Suppressor macrophage treated with lipopolysaccharide for 4 hours (primary cell): ENCODE measurements at regions not wholly inside any gene's neighbourhood (a gene's known extent, or its start where the extent isn't known, plus 50 kb on each side); places are given as distances from the start of the nearest gene placed in this dataset.
"Not testable (repeated sequence)": the region's sequence is repeated elsewhere in the genome, so short reads cannot be mapped to it uniquely, and the experiment has no call there.

Experiments
- DNase-seq: peaks from one replicate; pipeline ENCODE4 v3.0.0-alpha.2; 2020

DNA sequence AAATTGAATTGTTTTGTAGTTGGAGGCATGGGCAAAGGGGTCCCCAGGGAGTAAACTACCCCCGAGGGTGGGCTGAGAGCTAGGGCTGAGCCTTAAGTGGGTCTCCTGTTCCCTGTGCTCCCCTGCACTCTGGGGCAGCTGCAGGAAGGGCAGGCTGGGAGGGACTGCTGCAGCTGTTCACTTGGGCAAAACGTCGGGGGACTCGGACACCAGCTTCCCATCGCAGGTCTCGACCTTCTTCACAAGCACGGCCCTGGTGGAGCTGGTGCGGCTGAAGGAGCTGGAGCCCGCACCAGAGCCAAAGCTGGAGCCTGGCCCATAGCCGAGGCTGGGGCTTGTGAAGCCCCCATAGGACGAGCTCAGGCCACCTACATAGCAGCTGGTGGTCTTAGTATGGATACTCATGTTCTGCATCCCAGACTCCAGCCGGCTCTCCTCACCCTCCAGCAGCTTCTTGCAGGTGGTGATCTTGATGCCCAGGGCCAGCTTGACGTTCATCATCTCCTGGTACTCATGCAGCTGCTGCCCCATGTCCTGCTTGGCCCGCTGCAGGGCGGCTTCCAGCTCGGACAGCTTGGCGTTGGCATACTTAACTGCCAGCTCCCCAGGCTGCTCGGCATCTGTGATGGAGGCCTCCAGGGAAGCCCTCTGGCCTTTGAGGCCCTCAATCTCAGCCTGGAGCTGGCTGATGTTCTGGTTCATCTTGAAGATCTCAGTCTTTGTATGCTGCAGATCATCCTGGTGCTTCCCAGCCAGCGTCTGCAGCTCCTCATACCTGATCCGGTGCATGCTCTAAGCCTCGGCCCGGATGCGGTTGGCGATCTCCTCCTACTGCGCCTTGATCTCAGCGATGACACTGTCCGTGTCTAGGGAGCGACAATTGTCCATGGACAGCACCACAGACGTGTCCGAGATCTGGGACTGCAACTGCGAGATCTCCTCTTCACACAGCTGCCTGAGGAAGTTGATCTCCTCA lies 423.5 kb upstream of the ARPP21 start:
- DNase-seq, result no peak

DNA sequence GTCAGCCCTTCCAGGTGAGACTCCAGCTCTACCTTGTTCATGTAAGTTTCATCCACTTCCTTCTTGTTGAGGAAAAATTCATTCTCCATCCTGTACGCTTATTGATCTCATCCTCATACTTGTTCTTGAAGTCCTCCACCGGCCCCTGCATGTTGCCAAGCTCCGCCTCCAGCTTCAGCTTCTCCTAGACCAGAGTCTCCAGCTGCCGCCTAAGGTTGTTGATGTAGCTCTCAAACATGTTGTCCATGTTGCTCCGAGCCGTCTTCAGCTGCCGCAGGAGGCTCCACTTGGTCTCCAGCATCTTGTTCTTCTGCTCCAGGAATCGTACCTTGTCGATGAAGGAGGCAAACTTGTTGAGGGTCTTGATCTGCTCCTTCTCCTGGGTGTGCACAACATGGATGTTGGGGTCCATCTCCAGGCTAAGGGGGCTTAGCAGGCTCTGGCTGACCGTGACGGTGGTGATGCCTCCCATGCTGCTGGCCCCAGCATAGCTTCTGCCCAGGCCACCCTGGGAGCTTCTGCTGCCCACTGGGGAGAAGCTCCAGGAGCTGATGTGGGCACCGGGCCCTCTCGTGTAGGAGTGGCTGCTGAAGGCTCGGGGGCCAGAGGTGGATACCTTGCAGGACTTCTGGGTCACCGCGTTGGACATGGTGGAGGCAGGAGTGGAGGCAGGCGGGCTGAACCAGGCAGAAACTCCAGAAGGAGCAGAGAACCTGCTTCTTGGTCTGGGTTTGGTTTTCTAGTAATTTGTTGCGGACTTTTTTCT lies 422.6 kb upstream of the ARPP21 start:
- no peak for DNase-seq

DNA sequence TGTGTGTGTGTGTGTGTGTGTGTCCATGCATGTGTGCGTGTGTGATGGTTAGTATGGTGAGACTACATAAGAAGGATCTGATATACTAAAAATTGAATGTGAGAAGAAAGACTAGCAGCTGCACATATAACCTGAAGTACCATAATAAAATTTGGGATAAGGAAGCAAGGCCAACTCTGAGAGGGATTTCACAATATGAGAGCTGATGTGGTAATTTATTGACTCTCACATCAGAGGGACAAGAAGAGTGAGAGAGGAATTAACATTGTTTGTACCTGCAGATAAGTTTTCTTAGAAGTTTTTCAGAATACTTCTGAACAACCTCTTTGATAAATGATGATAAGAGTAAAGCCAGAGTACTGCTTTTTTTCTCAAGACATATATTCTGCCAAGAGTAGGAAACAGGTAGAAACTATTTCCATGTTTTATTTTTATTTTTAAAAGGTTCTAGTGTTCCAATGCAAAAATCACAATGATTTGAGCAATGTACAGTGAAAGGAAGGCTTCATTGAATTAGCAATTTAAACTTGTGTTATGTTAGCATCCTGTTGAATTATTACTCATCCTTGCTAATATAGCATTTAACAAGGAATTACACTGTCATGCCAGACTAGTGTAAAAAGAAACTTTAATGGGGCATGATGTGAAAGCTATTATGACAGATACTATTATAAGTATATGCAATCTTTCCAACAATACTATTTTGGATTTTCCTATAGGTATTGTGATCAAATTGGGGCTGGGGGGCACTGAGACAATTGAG lies 415.5 kb upstream of the ARPP21 start:
- DNase-seq, result no peak

DNA sequence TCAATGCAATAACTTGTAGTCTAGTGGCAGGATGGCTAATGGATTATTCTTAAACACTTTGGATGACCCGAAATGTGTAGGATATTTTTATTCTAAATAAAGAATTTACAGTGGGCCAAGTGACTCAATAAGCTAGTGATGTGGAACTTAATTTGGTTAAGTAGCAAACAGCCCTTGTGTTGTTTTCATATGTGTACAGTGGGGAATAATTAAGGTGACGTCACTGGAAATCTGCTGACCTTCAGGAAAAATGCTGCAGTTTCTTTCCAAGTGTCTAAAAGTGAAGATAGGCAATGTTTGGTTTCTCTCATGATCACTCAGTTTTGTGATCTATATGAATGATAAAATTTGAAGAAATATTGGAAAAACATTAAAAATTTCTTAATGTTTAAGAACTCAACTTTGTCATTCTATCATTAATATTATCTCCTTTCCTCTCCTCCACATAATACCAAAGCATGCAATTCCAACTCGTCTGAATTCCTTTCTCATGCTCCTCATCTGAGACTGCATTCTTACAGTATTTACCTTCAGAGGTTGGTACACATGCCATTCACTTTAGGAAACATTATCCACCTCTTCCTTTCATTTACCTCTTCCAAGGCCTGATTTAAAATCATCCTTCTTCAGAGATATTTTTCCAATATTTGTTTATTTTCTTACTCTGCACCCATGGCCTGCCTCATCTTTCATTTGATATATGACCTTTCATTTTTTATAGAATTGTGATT lies 414.6 kb upstream of the ARPP21 start:
- no peak for DNase-seq

DNA sequence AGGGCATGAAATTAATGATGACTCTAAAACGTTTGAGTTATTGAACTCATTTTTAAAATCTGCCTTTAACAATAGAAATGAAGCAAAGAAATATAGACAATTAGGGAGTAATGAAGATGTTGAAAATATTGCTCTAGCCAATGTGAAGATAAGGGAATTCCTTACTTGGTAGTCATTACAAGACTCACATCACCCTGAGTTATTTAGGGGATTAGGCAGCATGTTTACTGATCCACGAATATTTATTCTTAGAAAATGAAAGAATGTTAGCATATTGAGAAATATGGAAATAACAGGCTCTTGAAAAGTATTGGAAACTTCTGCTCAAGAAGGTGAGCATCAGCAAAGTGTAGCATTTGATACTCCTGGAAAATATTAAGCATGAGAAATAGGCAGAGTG lies 398.1 kb upstream of the ARPP21 start:
- DNase-seq, result no peak

DNA sequence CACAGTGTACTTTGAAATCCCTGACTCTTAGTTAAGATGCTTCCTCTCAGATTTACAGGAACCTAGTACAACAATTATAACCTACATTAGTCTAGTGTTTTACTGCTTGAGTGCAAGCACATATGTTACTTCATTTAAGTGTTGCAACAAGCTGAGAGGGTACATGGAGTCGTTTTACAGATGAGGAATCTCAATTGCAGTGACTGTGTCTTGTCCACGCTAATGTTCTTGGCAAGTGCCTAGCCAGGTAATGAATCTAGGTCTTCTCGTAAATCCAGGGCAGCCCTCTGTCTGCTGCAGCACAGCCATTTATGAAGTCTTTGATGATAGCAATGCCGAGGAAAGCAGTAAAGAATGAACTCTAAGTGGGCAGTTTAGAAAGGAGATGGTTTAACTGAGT lies 384.4 kb upstream of the ARPP21 start:
- no peak for DNase-seq

DNA sequence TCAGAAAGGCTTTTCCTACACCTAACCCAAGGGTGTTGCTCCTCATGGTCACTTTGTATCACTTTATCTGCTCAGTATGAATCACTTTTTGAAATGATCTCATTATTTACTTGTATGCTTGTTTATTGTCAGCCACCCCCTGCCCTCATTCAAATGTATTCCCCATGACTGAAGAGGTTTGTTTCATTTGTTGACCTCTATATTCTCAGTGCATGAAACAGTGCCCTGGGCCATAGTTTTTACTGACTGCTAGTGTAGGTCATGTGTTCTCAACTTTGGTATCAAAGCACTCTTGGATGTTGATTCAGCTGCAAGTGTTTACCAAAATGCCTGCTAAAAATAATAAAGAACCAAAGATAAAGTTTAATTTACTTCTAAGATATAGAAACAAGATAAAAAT lies 381.7 kb upstream of the ARPP21 start:
- DNase-seq, result no peak

DNA sequence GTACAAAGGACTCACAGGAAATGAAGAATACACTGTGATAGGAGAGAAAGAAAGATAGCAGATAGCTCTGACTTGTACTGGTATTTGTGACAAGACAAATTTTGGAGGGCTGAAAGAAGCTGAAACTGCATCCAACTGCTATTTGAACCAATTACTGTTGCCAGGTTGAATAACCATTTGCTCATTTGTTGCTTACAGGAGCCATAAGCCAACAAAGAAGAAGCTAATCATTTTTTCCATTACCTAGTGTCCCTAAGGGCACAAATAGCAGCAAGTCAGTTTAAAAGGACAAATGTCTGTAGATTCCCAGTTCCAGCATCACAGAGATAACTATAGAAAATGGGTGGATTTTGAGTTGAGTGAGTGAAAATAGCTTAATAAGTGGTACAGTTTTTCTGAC lies 376.9 kb upstream of the ARPP21 start:
- no peak for DNase-seq

DNA sequence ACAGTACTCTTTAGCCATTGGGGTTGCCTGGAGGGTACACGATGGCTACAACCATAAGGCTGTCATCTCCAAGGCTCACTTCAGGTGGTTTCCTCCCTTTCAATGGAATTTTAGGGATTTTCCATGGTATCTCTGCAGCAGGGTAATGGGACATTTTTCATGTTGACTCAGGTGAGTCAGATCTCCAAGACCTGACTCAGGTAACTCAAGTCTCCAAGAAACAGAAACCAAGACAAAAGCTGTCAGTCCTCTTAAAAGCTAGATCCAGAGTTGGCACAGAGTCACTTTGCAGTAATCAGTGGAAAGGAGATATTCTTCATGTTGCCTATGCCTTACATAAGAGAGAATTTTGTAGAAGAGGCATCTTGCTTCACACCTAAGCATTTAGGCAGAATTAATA lies 375.8 kb upstream of the ARPP21 start:
- no peak for DNase-seq

DNA sequence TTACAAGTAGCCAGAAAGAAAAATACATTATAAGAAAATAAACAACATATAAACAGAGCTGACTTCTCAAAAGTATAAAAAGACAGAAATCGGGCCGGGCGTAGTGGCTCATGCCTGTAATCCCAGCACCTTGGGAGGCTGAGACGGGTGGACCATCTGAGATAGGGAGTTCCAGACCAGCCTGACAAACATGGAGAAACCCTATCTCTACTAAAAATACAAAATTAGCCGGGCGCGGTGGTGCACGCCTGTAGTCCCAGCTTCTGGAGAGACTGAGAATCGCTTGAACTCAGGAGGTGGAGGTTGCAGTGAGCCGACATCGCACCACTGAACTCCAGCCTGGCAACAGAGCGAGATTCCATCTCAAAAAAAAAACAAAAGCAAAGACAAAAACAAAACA lies 373.3 kb upstream of the ARPP21 start:
- not testable (repeated sequence) for DNase-seq

DNA sequence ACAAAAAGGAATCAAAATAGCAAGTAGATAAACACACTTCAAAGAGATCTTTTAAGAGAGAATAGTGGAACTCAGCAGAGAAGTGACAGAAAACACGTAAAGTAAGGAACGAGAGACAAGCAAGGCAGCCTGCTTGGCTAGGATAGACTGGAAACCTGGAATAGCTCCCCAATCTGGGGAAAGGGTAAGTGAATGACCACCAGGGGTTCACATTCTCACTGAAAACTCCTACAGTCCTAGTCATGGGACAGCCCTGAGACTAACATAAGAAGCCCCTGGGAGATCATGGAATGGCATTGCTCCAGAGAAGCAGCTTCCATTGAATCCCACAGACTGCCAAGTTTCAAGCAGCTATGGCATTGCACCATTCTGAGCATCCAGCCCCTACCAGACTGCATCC lies 363.6 kb upstream of the ARPP21 start:
- DNase-seq, result no peak

DNA sequence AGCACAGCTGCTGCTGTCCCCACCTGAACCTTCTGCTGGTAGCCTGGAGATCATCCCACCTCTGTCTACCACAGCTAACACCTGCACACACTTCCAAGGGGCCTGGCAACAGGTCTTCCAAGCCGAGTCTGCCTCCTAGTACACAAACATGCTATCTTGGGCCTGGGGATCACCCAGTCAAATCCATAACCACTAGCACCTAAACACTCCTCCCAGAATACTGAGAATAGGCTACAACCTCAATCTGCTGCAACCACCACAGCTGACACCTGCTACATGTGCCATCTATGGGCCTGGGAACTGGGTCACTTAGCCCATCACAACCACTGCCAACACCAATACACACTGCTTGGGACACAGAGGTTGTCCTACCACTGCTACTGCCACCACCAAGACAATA lies 362.8 kb upstream of the ARPP21 start:
- DNase-seq, result no peak

DNA sequence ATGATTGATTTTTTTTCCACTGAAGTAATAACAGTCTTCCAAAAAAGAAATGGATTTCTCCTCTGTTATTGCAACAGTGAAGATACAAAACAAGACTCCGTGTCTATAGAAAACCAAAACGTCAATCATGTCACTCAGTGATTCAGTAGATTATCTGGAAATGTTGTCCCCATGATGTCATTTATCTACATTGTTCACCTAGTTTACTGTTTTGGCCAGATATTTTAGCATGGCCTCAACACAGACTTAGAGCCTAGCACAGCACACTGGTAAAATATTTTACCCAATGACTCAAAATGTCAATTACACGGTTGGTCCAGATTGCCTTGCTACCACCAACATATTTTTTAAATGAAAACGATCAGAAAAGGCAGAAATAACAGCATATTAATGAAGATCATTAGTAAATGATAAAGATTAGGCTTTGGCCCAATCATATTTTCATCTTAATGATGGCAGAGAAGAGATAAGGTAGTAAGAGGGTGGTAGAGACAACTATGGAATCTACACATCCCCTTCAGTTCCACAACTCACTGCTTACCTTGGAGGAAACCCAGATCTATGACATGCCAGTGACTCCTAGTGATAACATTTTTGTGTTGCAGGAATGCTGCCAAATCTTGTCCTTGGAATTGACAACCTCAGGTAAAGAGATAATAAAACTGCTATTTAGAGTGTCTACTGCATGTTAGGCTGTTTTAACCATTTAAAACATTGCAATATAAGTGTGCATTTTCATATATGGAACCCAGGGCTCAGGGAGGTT lies 347.7 kb upstream of the ARPP21 start:
- DNase-seq, result no peak

DNA sequence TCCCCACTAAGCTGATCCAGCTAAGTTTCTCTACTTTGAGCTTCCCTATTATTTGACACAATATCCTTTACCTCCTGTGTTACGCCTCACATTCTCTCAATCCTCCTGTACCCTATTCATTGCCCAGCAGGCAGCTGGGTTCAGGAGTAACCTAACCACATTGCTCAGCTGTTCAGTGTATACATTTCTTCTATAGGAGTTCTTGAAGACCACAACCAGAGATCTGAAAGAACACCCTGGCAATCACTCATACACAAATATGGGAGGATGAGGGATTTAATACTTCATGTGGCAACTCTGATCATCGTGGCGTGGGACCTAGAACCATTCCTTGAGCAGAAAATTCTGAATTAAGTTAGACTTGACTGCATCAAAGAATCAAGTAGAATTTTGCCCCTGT lies 346.8 kb upstream of the ARPP21 start:
- no peak for DNase-seq

DNA sequence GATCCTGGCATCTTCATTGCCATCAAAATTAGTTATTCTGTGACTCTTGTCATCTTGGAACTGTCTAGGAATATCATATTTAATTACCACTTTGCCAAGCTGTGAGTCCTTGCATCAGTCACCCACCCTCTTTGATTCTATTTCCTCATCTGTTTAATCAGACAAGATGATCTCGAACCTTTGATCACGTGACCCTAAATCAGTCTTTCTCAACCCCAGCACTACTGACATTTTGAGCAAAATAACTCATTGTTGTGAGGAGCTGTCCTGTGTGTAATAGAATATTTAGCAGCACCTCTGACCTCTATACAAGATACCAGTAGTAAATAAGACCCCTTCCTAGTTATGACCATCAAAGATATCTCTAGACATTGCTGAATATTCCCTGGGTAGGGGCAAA lies 343.4 kb upstream of the ARPP21 start:
- no peak for DNase-seq

DNA sequence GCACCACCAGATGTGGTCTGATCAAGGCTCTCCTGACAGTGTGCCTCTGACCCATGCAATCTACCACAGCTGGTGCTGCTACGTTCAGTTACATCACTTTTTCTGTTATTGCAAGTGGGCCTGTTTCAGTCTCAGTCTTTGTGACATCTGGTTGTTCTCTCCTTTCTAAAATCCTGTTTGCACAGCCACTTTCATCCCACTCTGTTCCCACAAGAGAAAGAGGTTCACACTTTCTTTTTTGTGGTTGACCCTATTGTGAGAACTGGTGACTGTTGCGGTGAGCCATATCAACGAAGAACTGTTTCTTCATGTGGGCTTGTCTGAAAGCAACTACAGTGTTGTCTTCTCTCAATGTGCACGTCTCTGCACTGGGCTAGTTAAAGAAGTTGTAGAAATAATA lies 342.8 kb upstream of the ARPP21 start:
- DNase-seq, result no peak

DNA sequence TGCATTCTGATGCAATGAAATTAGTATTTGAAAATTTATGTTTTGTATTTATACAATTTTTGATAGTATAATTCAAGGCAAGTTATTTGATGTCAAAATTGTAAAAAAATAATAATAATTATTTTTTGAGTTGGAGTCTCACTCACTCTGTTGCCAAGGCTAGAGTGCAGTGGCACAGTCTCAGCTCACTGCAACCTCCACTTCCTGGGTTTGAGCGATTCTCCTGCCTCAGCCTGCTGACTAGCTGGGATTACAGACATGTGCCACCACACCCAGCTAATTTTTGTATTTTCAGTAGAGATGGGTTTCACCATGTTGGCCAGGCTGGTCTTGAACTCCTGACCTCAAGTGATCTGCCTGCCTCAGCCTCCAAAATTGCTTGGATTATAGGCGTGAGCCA lies 342.4 kb upstream of the ARPP21 start:
- not testable (repeated sequence) for DNase-seq

DNA sequence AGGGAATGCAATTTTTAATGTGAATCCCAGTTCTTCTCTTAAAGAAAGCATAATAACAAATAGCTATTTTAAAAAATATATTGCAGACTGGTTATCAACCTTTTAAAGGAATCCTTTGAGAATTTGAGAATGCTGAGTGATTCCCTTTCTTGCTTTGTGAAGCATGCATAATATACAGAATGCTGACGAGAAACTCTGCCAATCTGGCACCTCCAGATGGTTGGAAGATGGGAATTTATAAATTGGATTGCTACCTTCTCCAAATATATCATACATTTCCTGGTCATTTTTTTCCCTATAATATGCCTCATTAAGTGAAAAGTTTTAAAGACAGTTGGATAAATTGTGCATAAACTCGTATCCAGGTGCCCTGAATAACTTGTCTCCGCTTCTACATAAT lies 333.9 kb upstream of the ARPP21 start:
- no peak for DNase-seq

DNA sequence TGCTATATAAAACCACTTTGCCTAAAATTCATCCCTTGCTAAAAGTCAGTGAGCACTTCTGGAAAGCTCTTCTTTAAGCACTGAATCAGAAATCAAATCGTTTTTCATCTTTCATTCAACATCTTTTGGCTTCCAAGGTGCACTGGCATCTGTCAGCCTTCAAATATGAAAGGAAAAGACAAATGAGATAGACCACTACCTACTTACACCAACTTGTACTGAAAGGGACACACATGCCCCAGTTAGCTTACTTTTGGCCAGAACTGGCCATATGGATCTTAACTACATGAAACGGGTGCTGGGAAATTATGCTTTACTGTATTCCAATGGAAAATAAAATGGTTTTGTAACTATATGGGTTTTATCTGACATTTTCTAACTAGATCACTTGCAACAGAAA lies 332.0 kb upstream of the ARPP21 start:
- no peak for DNase-seq

DNA sequence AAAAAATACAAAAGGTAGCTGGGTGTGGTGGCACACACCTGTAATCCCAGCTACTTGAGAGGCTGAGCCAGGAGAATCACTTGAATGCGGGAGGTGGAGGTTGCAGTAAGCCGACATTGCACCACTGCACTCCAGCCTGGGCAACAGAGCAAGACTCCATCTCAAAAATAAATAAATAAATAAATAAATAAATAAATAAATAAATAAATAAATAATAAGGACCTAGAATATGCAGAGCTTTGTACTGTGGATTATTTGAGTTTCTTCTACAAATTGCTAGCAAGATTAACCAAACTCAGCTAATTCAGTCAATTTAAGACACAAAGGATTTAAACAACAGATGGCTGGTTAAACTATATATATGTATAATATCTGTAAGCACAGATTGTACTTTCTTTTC lies 322.5 kb upstream of the ARPP21 start:
- not testable (repeated sequence) for DNase-seq

DNA sequence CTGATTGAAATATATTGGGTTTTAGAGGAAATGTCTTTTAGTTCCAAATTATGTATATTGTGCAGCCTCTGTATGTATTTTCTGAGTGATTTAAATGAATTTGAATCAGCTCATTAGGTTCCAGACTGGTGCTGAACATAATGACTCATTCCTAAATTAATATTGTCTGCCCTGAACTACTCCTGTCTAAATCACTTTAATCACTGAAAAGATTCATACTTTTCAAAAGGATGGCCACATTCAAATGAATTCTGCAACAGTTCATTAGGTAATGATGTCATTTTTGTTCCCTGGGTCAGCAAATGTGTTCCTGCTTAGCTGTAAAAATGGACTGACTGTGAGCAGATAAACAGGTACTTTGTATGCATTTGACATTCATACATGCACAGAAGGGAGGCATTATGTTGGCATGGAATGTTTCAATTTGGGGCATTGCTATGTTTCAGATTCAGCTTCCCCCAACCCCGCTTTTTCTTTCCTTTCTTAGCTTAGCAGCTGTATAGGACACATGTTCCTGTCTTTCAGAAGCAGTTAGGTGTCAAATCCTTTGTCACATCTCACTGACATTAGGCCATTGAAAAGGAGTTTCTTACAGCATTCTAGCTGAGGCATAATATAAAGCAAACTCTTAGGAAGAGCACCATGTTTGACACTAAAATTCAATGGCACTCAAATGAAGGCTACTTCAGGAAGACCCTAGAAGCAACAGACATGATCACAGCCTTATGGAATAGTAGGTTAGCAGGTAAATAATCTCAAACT lies 318.5 kb upstream of the ARPP21 start:
- DNase-seq, result no peak
